Neural cell (in vitro differentiated cells): ENCODE measurements at regions not wholly inside any gene's neighbourhood (a gene's known extent, or its start where the extent isn't known, plus 50 kb on each side); places are given as distances from the start of the nearest gene placed in this dataset.

ENCODE experiments used
- MXI1 ChIP-seq: fragments of 450-650 bp; conservative IDR thresholded peaks from 2 replicates; pipeline ENCODE4 v1.6.1; 2014; ENCODE audit warnings: antibody characterized with exemption, mild to moderate bottlenecking; ENCODE audit not compliant: poor library complexity, severe bottlenecking
- TF ChIP-seq, protein P1 (sequence below): IDR thresholded peaks from 2 replicates; pipeline ENCODE4 v1.6.1; 2012; ENCODE audit warnings: borderline replicate concordance
- TF ChIP-seq, protein P2 (sequence below): fragments of 450-650 bp; IDR thresholded peaks from 2 replicates; pipeline ENCODE4 v1.5.1; 2014; ENCODE audit warnings: antibody characterized with exemption, mild to moderate bottlenecking, moderate library complexity; ENCODE audit not compliant: poor library complexity, severe bottlenecking

DNA sequence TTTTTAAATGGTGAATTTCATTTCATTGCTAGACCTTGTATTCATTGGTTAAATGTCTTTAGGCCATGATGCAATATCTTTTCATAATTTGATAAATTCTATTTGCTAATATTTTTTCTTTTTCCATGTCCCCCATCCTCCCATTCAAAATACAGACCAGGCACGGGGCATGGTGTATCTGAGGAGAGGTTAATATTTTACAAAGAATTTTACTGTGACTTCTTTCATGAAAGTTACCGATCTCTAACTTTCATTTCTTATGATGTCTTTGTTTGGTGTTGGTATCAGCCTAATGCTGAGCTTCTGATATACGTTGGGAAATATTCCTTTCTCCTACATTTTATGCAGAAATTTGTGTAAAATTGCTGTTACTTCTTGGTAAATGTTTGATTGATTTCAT lies 216.7 kb upstream of the IGFBP3 start:
- TF ChIP-seq, protein P1, sequence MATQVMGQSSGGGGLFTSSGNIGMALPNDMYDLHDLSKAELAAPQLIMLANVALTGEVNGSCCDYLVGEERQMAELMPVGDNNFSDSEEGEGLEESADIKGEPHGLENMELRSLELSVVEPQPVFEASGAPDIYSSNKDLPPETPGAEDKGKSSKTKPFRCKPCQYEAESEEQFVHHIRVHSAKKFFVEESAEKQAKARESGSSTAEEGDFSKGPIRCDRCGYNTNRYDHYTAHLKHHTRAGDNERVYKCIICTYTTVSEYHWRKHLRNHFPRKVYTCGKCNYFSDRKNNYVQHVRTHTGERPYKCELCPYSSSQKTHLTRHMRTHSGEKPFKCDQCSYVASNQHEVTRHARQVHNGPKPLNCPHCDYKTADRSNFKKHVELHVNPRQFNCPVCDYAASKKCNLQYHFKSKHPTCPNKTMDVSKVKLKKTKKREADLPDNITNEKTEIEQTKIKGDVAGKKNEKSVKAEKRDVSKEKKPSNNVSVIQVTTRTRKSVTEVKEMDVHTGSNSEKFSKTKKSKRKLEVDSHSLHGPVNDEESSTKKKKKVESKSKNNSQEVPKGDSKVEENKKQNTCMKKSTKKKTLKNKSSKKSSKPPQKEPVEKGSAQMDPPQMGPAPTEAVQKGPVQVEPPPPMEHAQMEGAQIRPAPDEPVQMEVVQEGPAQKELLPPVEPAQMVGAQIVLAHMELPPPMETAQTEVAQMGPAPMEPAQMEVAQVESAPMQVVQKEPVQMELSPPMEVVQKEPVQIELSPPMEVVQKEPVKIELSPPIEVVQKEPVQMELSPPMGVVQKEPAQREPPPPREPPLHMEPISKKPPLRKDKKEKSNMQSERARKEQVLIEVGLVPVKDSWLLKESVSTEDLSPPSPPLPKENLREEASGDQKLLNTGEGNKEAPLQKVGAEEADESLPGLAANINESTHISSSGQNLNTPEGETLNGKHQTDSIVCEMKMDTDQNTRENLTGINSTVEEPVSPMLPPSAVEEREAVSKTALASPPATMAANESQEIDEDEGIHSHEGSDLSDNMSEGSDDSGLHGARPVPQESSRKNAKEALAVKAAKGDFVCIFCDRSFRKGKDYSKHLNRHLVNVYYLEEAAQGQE: no peak
- TF ChIP-seq MXI1: no peak
- TF ChIP-seq, protein P2, sequence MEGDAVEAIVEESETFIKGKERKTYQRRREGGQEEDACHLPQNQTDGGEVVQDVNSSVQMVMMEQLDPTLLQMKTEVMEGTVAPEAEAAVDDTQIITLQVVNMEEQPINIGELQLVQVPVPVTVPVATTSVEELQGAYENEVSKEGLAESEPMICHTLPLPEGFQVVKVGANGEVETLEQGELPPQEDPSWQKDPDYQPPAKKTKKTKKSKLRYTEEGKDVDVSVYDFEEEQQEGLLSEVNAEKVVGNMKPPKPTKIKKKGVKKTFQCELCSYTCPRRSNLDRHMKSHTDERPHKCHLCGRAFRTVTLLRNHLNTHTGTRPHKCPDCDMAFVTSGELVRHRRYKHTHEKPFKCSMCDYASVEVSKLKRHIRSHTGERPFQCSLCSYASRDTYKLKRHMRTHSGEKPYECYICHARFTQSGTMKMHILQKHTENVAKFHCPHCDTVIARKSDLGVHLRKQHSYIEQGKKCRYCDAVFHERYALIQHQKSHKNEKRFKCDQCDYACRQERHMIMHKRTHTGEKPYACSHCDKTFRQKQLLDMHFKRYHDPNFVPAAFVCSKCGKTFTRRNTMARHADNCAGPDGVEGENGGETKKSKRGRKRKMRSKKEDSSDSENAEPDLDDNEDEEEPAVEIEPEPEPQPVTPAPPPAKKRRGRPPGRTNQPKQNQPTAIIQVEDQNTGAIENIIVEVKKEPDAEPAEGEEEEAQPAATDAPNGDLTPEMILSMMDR: no peak
